ENCODE measurements at regions not wholly inside any gene's neighbourhood (a gene's known extent, or its start where the extent isn't known, plus 50 kb on each side); places are given as distances from the start of the nearest gene placed in this dataset.
"Not testable (repeated sequence)": the region's sequence is repeated elsewhere in the genome, so short reads cannot be mapped to it uniquely, and the experiment has no call there.

DNA sequence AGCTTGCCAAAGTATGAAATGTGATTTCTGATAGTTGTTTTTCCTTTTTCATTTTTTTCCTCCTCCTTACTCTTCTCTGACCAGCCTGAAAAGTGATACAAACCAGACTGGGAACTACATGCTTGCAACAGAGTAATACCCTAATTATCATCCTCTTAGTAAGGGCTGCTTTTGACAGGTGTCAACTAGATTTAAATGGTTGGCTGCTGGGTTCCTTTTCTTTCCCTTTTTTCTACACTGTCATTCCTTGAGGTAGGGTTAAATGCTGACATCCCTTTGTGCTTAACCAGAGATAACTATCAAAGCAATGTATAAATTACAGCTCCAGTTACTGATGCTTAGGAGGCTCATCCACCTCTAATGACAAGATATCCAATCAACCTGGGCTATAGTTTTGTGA is 598.8 kb downstream of the TTLL7 start:
- not testable (repeated sequence) for DNase-seq (ENCODE audit: low read depth)

DNA sequence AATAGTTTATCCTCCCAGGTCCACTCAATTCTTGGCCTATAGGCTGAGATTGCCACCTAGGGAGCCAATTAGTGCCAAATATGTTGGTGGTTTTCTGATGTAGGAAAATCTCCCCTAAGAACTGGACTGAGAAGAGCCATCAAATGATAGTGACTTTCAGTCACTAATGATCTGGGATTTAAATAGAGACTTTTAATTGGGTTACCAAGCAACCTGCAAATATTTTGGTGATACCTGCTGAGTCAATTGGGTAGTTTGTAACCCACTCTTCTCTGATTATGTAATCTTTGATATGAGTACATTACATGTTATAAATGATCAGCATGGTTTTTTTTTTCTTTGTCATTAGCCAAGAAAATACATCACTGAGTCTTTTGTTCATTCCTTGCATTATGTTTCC is 600.8 kb downstream of the TTLL7 start:
- DNase-seq (ENCODE audit: low read depth): not testable (repeated sequence)

DNA sequence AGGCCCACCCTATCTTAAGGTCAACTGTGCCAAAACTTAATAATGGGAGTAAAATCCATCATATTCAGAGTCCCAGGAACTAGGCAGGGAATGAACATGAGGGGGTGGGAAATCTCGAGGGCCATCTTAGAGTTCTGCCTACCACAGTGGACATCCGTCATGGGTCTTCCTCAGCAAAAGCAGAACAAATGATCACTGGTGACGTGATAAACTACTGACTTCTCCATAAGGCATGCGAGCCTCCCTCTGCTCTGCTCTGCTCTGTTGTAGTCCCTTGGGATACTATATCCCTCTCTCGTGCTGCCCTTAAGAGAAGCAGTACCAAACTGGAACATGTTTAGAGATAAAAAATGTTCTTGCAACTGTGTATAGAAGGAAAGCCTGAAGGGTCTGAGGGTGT is 603.8 kb downstream of the TTLL7 start:
- DNase-seq (ENCODE audit: low read depth): not testable (repeated sequence)

DNA sequence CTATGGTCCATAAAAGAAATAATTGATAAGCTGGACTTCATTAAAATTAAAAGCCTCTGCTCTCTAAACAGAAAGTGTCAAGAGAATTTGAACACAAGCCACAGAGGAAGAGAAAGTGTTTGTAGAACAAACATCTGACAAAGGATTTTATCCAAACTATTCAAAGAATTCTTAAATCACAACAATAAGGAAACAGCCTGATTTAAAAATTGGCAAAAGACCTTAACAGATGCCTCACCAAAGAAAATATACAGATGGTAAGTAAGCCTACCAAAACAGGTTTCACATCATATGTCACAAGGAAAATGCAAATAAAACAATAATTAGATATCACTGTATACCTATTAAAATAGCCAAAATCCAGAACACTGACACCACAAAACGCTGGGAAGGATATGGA is 612.0 kb downstream of the TTLL7 start:
- not testable (repeated sequence) for DNase-seq (ENCODE audit: low read depth)

DNA sequence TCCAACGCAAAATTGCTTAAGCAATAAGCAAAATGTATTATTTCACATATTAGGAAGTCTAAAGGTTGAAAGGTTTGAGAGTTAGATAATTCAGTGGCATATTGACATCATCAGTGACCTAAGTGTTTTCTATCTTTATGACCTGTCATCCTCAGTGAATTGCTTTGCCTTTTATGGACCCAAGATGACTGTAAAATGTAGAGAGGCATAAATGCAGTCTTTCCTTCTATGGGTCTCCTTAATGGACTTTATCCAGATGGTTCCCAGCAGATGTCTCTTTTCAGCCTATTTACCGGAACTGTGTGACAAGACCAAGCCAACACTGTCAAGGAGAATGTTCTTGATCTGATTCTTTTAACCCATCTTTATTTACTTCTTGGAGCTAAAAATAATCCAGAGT is 615.8 kb downstream of the TTLL7 start:
- DNase-seq (ENCODE audit: low read depth): not testable (repeated sequence)

DNA sequence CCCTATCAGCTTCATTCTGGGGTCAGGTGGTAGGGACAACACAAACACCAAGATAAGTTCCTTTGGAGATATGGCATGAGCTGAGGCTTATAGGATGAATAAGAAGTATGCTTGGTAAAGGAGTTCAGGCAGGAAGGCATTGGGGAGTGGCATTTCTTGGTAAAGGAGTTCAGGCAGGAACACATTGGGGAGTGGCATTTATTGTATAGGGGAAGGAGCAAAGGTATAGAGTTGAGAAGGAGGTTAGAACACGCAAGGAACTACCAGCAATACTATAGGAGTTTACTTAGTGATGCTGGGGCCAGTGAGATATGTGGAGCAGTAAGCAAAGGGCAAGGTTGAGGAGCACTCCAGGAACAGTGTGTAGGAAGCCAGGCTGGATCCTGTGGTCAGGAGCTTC is 625.9 kb downstream of the TTLL7 start:
- DNase-seq (ENCODE audit: low read depth): not testable (repeated sequence)

DNA sequence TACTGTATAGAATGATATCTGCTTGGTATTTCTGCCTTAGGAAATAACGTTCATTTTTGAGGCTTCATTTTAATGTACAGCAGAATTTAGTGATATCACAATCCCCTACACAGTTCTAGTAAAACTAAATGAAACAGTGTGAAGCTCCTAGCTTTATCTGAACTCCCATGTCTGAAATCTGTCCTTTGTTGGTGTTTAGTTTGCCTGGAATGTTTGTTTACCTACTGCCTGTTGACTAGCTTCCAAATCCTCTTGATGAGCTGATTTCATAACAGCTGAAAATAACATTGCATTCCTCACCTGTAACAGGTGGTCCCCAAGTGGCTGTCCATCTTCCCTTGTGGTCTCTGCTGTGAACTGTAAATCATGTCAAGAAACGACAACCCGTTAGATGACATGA is 629.1 kb downstream of the TTLL7 start:
- not testable (repeated sequence) for DNase-seq (ENCODE audit: low read depth)

DNA sequence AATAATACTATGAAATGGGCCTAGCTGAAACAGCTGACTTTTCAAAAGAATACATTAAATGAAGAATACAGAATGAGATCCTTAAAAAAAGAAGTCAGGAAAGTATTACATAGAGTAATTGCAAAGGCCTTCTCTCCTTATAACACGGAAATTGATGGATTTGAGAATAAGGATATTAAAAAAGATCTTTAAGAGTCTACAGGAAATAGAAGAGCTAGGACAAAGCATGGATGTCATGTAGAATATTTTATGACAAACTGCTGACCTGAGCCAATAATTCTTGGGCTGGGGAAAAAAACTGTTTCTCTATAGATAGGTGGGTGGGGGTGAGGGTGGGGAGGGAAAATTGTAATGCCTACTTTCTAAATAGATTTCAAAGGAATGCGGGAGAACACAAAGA is 633.6 kb downstream of the TTLL7 start:
- not testable (repeated sequence) for DNase-seq (ENCODE audit: low read depth)

DNA sequence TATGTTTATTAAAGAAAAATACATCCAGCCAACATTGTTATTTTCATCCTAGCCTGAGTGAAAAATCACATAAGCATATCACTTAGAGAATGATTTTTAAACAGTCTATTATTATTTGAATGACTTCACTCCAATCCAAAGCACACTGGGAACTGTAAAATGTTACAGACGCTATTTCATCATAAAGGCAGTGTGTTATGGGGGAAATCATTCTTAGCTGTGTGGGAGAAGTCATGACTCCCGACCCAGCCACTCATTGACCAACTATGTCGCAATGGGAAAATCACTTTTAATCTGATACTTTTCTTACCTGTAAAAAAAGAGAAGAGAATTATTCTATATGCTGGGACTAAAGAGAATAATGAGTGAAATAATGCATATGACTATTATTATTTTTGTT is 653.6 kb downstream of the TTLL7 start:
- DNase-seq (ENCODE audit: low read depth): not testable (repeated sequence)

DNA sequence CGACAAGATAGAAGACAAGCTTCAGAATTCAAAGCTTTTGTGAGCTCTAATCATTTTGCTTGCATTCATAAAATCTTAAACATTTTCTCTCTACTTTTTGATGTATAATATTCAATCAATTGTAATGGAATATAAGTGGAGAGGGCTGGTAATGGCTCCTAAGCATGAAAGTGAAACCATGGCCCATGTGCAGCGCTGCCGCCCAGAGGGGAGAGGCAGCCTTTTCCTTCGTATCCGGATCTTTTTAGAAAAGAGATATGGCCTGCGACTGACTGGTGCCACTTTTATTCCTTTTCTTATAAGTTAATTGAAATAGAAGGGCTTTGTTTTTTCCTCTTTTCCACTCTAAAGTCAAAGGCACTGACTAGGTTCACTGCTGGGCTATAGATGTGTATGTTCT is 655.2 kb downstream of the TTLL7 start:
- peak; percentile 42 for DNase-seq (ENCODE audit: low read depth)

DNA sequence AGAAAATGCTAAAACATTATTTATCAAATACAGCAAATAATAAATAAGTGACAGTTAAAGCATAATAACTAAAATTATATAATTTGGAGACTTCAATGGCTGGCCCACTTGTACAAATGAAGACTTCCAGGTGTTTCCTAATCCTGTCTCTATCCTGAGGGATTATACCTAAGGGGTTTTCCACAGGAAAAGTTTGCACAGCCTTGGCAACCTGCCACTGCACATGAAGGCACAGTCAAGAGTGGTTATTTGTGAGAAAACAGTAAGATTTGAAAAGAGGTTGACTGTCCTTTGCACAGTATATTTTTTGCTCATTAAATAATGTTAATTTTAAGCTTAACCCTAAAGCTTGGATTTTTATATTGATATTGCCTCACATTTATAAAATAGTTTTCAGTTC is 655.9 kb downstream of the TTLL7 start:
- not testable (repeated sequence) for DNase-seq (ENCODE audit: low read depth)

DNA sequence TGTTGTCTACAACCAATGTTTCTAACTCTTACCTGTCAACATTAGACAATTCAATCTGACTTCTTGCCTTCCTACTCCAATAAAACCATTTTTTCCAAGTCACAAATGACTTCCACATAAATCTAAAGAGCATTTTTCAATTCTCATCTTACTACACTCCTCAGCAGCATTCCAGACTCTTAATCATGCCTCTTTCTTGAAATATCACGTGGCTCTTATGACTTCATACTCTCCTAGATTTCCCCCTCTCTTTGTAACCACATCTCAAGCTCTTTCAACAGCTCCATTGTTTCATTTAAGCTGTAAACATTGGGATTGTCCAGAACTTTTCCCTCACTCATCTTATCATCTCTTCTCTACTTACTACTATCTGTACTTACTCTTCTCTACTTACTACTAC is 666.6 kb downstream of the TTLL7 start:
- peak; percentile 3 for DNase-seq (ENCODE audit: low read depth)

DNA sequence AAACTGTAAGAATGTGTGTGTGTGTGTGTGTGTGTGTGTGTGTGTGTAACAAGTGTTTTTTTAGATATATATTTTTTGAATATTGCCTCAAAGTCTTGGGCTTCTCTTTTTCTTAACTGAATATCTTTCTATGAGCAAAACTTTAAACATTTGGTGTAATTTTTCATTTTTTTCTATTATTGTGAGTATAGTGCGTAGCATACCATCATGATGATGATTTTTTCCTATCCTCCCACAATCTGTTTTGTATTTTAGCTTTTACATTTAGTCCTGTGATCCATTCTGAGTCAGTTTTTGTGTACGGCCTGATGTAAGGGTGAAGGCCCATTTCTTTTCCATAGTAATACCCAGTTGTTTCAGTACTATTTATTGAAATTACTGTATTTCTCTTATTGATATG is 680.6 kb downstream of the TTLL7 start:
- DNase-seq (ENCODE audit: low read depth): no peak

DNA sequence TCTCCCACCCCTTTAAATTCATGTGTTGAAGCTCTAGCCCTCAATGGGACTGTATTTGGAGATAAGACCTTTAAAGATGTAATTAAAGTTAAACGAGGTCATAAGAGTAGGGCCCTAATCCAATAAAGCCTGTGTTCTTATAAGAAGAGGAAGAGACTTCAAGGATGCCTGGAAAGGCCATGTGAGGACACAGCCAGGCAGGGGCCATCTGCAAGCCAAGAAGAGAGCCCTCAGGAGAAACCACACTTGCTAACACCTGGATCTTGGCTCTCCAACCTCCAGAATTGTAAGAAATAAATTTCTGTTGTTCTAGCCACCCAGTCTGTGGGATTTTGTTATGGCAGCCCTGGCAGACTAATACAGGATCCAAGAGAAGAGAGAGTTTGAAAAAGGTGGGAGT is 683.5 kb downstream of the TTLL7 start:
- DNase-seq (ENCODE audit: low read depth): not testable (repeated sequence)

DNA sequence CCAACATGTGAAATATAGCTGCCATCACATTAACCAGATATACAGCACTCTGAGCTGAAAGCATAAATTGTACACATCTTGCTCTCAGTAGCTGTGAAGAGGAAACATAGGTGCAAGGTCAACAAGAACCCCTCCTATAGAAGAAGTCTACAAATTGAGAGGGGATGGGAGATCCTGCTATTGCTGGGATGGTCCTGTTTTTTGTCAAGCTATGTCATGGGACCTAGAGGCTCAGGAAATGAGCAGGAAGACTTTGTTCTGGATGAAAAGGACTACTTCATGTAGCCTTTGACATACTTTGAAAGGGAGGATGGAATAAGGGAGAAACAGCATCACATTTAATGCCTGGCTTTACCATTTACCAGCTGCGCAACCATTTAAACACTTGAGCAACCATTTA is 688.8 kb downstream of the TTLL7 start:
- DNase-seq (ENCODE audit: low read depth): not testable (repeated sequence)

DNA sequence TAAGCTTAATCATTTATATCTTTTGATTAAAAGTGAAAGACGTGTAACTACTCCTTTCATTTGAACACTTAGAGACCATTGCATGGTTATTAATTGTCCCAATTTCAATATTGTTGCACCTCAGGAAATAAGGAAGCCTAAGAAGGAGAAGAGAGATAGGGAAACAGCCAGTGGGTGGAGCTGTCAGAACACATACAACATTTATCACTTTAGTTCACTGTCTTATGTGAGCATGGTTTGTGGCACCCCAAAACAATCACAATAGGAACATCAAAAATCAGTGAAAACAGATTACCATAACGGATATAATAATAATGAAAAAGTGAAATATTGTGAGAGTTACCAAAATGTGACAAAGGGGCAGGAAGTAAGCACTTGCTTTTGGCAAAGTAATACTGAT is 689.9 kb downstream of the TTLL7 start:
- not testable (repeated sequence) for DNase-seq (ENCODE audit: low read depth)

DNA sequence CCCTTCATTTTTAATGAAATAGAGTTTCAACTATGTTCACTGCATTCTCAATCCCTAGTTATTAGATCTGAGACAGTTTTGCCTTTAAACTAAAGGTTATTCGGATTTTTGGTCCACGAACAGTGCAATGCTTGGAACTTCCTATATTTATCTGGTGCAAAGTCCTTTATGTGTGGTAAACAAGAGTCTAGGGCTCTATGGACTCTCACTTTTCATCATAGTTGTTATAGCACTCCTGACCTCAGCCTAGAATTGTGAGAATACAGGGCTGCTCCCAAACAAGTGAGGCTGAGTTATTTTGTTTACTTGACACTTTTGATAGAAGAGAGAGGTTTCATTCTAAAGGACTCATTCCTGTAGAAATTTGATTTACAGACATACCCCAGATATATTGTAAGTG is 692.1 kb downstream of the TTLL7 start:
- DNase-seq (ENCODE audit: low read depth): not testable (repeated sequence)

DNA sequence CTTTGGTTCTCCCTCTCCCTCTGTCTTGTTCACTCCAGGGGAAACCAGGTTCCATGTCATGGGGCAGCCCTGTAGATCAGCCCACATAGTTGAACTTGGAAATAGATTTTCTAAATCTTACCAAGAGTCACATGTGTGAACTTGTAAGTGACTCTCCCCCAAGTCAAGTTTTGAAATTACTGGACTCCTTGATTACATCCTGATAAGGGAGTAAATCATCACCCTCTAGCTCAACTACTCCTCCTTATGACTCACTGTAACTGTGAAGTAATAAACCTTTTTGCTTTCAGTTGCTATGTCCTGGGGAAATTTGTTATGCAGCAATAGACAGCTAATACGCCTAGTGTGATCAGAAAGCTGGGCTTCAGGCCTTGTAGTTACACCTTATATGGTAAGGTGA is 703.3 kb downstream of the TTLL7 start:
- DNase-seq (ENCODE audit: low read depth): peak; percentile 11

DNA sequence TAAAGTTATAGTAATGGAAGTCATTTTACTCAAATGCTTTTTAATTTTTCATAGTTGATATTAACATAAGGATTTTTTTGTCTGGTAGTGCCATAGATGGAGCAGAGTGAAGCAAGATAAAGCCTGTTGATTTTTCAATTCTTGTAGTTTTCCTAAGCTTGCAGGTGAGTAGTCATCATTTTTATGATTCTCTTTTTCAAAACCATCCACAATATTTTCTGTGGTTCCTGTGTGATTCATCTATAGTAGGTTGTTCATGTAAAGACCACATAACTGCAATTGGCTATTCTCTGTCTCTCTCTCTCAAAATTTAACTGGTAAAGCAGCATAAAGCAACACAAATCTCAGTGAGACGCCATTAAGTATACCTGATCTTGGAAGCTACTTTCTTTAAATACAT is 711.5 kb downstream of the TTLL7 start:
- not testable (repeated sequence) for DNase-seq (ENCODE audit: low read depth)

DNA sequence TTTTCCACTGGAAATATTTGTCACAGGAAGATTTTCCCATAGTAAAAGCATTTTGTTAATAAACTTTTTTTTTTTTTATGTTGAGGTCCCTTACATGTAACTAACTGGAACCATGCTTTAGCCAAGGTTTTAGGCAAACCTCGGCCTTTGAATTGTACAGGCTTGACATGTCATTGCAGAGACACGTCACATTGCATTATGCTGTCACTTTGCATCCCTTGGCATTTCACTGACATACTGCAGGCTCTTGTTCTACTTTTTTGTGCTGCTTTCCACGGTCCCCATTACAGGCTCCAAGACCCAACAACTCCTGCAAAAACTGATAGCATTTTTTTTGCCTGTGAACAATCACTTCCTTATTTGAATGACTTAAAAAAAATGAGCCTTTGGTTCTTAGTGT is 724.3 kb downstream of the TTLL7 start:
- DNase-seq (ENCODE audit: low read depth): not testable (repeated sequence)

DNA sequence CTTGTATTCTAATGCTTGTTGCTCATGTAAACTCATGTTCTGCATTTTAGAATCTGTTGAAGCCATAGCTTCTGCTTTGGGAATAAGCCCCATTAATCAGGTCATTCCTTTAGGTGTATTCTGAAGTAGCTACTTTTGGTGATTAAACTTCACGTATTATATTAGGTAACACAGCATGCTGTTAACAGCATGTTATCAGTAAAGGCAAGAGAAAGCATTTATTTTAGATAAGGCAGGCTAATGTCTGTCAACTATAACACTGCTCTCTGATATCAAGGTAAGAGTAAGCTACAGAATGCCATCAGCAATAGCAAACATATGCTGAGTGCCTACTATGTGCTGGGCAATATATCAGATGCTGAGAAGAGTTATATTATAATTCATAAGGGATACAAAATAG is 726.4 kb downstream of the TTLL7 start:
- DNase-seq (ENCODE audit: low read depth): not testable (repeated sequence)

DNA sequence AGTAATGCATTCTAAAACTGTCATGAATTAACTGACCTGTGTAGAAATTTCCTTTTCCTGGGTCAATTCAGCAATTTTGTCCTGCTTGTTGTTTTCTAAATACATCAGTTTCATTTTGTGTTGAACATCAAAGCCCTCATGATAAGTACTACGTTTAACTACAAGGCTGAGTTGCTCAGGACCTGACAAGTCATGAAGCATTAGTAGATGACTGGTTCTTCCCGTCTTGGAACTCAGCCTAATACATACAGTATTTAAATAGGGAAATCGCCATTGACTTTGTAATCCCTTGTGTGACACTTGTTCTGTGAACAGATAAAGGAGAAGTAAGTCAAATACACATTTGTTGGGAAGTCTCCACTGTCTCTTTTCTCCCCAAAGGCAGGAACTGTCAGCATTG is 727.1 kb downstream of the TTLL7 start:
- DNase-seq (ENCODE audit: low read depth): not testable (repeated sequence)

DNA sequence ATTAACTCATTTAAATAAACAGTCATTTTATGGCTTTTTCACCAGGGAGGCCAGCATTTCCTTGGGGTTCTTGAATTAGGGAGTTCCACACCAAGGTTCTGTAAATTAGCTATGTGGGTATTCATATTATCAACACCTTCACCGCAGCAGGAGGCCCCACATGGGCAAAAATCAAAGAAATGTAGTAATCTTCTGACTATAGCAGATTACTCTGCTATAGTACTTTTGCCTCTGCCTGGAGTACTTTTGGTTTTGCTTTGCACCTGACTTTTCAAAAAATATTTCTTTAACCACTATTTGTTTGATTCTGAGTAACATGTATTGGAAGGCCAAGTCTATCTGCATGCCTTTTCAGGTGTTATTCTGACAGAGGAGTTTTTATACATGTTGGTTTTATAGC is 728.1 kb downstream of the TTLL7 start:
- not testable (repeated sequence) for DNase-seq (ENCODE audit: low read depth)

DNA sequence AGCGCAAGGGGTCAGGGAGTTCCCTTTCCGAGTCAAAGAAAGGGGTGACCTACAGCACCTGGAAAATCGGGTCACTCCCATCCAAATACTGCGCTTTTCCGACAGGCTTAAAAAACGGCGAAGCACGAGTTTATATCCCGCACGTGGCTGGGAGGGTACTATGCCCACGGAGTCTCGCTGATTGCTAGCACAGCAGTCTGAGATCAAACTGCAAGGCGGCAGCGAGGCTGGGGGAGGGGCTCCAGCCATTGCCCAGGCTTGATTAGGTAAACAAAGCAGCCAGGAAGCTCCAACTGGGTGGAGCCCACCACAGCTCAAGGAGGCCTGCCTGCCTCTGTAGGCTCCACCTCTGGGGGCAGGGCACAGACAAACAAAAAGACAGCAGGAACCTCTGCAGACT is 735.1 kb downstream of the TTLL7 start:
- not testable (repeated sequence) for DNase-seq (ENCODE audit: low read depth)

Data from HT1080 (cell line).